Renal pelvis (tissue), 1 donor: ENCODE measurements at regions not wholly inside any gene's neighbourhood (a gene's known extent, or its start where the extent isn't known, plus 50 kb on each side); places are given as distances from the start of the nearest gene placed in this dataset.
"Not testable (repeated sequence)": the region's sequence is repeated elsewhere in the genome, so short reads cannot be mapped to it uniquely, and the experiment has no call there.

Experiments
- DNase-seq: peaks from one replicate; pipeline ENCODE4 v3.0.0-alpha.2; 2013

GRCh38 chr4:170581969-170582368 lies 492.2 kb upstream of the AADAT start:
- no peak for DNase-seq

GRCh38 chr4:170581322-170581721 lies 491.6 kb upstream of the AADAT start:
- DNase-seq, result no peak

GRCh38 chr4:170580651-170581050 lies 490.9 kb upstream of the AADAT start:
- no peak for DNase-seq

GRCh38 chr4:170538821-170539473 lies 449.2 kb upstream of the AADAT start:
- DNase-seq, result no peak

- no peak for DNase-seq
These were observed 440.3 kb upstream of the AADAT start for GRCh38 chr4:170529748-170530722.

- DNase-seq, result no peak
These were observed 436.7 kb upstream of the AADAT start for GRCh38 chr4:170526471-170526870.

- no peak for DNase-seq
These were observed 432.7 kb upstream of the AADAT start for GRCh38 chr4:170522427-170522970.

- no peak for DNase-seq
These were observed 407.9 kb upstream of the AADAT start for GRCh38 chr4:170497689-170498088.

- DNase-seq, result peak; percentile 47
These were observed 407.4 kb upstream of the AADAT start for GRCh38 chr4:170497112-170497511.

GRCh38 chr4:170491981-170492380 lies 402.2 kb upstream of the AADAT start:
- no peak for DNase-seq

- no peak for DNase-seq
These were observed 386.6 kb upstream of the AADAT start for GRCh38 chr4:170476351-170476750.

- DNase-seq, result no peak
These were observed 375.7 kb upstream of the AADAT start for GRCh38 chr4:170465429-170465828.

GRCh38 chr4:170464614-170465197 lies 374.9 kb upstream of the AADAT start:
- DNase-seq, result no peak

GRCh38 chr4:170446782-170447181 lies 357.0 kb upstream of the AADAT start:
- DNase-seq, result no peak

- DNase-seq, result not testable (repeated sequence)
These were observed 351.4 kb upstream of the AADAT start for GRCh38 chr4:170441146-170441545.

GRCh38 chr4:170428929-170429328 lies 339.2 kb upstream of the AADAT start:
- no peak for DNase-seq

- DNase-seq, result no peak
These were observed 335.9 kb upstream of the AADAT start for GRCh38 chr4:170425521-170426143.

GRCh38 chr4:170425040-170425439 lies 335.3 kb upstream of the AADAT start:
- no peak for DNase-seq

- no peak for DNase-seq
These were observed 333.4 kb upstream of the AADAT start for GRCh38 chr4:170423137-170423536.

GRCh38 chr4:170420255-170420693 lies 330.5 kb upstream of the AADAT start:
- DNase-seq, result no peak

GRCh38 chr4:170414961-170415360 lies 325.2 kb upstream of the AADAT start:
- DNase-seq, result no peak

- DNase-seq, result no peak
These were observed 324.6 kb upstream of the AADAT start for GRCh38 chr4:170414360-170414759.
